ENCODE measurements at regions not wholly inside any gene's neighbourhood (a gene's known extent, or its start where the extent isn't known, plus 50 kb on each side); places are given as distances from the start of the nearest gene placed in this dataset.
"Not testable (repeated sequence)": the region's sequence is repeated elsewhere in the genome, so short reads cannot be mapped to it uniquely, and the experiment has no call there.

- H3K4me3 Mint-ChIP-seq: no peak overlapping the region
- H3K27me3 Mint-ChIP-seq: no peaks in the 10 kb centered on the region
- no peaks in the 10 kb centered on the region for H3K36me3 Mint-ChIP-seq
- no peaks in the 10 kb centered on the region for H3K9me3 Mint-ChIP-seq
- TF ChIP-seq CTCF (conservative IDR thresholded peaks at IDR 0.05): no peak
- no peak overlapping the region for H3K27ac Mint-ChIP-seq
- H3K4me1 Mint-ChIP-seq (ENCODE audit: unreplicated experiment): no peaks in the 10 kb centered on the region
- DNase-seq (ENCODE audit: extremely low spot score, unreplicated experiment): no peak
These were observed 627.9 kb downstream of the IQCM start for GRCh38 chr4:149187726-149188125.

- TF ChIP-seq CTCF (conservative IDR thresholded peaks at IDR 0.05): no peak
- H3K36me3 Mint-ChIP-seq: no peaks in the 10 kb centered on the region
- no peaks in the 10 kb centered on the region for H3K27me3 Mint-ChIP-seq
- no peak overlapping the region for H3K27ac Mint-ChIP-seq
- DNase-seq (ENCODE audit: extremely low spot score, unreplicated experiment): no peak
- H3K4me3 Mint-ChIP-seq: no peak overlapping the region
- H3K4me1 Mint-ChIP-seq (ENCODE audit: unreplicated experiment): no peaks in the 10 kb centered on the region
- no peaks in the 10 kb centered on the region for H3K9me3 Mint-ChIP-seq
These were observed 632.0 kb downstream of the IQCM start for GRCh38 chr4:149183638-149184037.

GRCh38 chr4:149181459-149181858, 634.2 kb downstream of the IQCM start:
- not testable (repeated sequence) for H3K27ac Mint-ChIP-seq; DNase-seq (ENCODE audit: extremely low spot score, unreplicated experiment); H3K9me3 Mint-ChIP-seq; H3K27me3 Mint-ChIP-seq; H3K4me3 Mint-ChIP-seq; H3K36me3 Mint-ChIP-seq; H3K4me1 Mint-ChIP-seq (ENCODE audit: unreplicated experiment)

GRCh38 chr4:149176039-149176438, 639.6 kb downstream of the IQCM start:
- Mint-ChIP-seq H3K9me3 (no peaks in the 10 kb centered on the region), H3K36me3 (no peaks in the 10 kb centered on the region), H3K4me3 (no peak overlapping the region), H3K27ac (no peak overlapping the region), H3K27me3 (no peaks in the 10 kb centered on the region), H3K4me1 (ENCODE audit: unreplicated experiment) (no peaks in the 10 kb centered on the region)
- DNase-seq (ENCODE audit: extremely low spot score, unreplicated experiment): no peak
- no peak for TF ChIP-seq CTCF (conservative IDR thresholded peaks at IDR 0.05)

GRCh38 chr4:149175549-149175948, 640.1 kb downstream of the IQCM start:
- Mint-ChIP-seq H3K4me1 (ENCODE audit: unreplicated experiment) (no peaks in the 10 kb centered on the region), H3K9me3 (no peaks in the 10 kb centered on the region), H3K27ac (no peak overlapping the region), H3K4me3 (no peak overlapping the region), H3K27me3 (no peaks in the 10 kb centered on the region), H3K36me3 (no peaks in the 10 kb centered on the region)
- DNase-seq (ENCODE audit: extremely low spot score, unreplicated experiment): no peak
- TF ChIP-seq CTCF (conservative IDR thresholded peaks at IDR 0.05): no peak

GRCh38 chr4:149173241-149174013, 642.2 kb downstream of the IQCM start:
- no peak for TF ChIP-seq CTCF (conservative IDR thresholded peaks at IDR 0.05)
- no peak for DNase-seq (ENCODE audit: extremely low spot score, unreplicated experiment)

More at GRCh38 chr4:149173241-149174013, 642.2 kb downstream of the IQCM start:
- Mint-ChIP-seq H3K4me1 (ENCODE audit: unreplicated experiment) (no peaks in the 10 kb centered on the region), H3K27me3 (no peaks in the 10 kb centered on the region), H3K27ac (no peak overlapping the region), H3K36me3 (no peaks in the 10 kb centered on the region), H3K9me3 (peaks cover 5% of the 10 kb centered on the region), H3K4me3 (no peak overlapping the region)
